ENCODE measurements at regions not wholly inside any gene's neighbourhood (a gene's known extent, or its start where the extent isn't known, plus 50 kb on each side); places are given as distances from the start of the nearest gene placed in this dataset.

GRCh38 chr19:5285311-5285710, 55.3 kb downstream of the PTPRS start (continued):
- TF ChIP-seq RNF2 (IDR thresholded peaks at IDR 0.05; ENCODE audit: borderline replicate concordance, low read depth, low read length, missing control alignments, poor library complexity, severe bottlenecking) (no peak), POU5F1 (IDR thresholded peaks at IDR 0.05; ENCODE audit: low read depth, low read length) (no peak), GABPA (IDR thresholded peaks at IDR 0.05; ENCODE audit: borderline replicate concordance, insufficient read depth, low read length) (no peak)

Measured in H1 (cell line).